Sigmoid colon (tissue), 6 donors: ENCODE measurements at regions not wholly inside any gene's neighbourhood (a gene's known extent, or its start where the extent isn't known, plus 50 kb on each side); places are given as distances from the start of the nearest gene placed in this dataset.

Experiments used
- DNase-seq: peaks from one replicate; pipeline ENCODE4 v3.0.0-alpha.2; 2019
- H3K27ac ChIP-seq, 4 donors: fragments of 200-600 bp; sonication (generic); one replicate each; pipeline ENCODE4 v1.5.1; 2016 to 2019; ENCODE audit warnings: mild to moderate bottlenecking in 1 of 4
- H3K27me3 ChIP-seq, 3 donors: fragments of 200-600 bp; sonication (generic); one replicate each; pipeline ENCODE4 v1.5.1; 2019; ENCODE audit warnings: mild to moderate bottlenecking in 1 of 3
- H3K36me3 ChIP-seq, 4 donors: fragments of 200-600 bp; sonication (generic); one replicate each; pipeline ENCODE4 v1.5.1; 2016 to 2019
- H3K4me1 ChIP-seq, 4 donors: fragments of 200-600 bp; sonication (generic); one replicate each; pipeline ENCODE4 v1.5.1; 2017 to 2019
- H3K4me3 ChIP-seq, 4 donors: fragments of 200-600 bp; sonication (generic); one replicate each; pipeline ENCODE4 v1.5.1; 2017 to 2019; ENCODE audit warnings: mild to moderate bottlenecking in 2 of 4, moderate library complexity in 1 of 4
- H3K9me3 ChIP-seq, 4 donors: fragments of 200-600 bp in 3 of 4; sonication (generic) in 3 of 4; one replicate each; pipeline versions ENCODE4 v1.5.1 to v1.6.1; 2013 to 2019
- EP300 ChIP-seq, 4 donors: sonication (generic); formaldehyde crosslinking; IDR thresholded peaks; one replicate each; pipeline ENCODE4 v1.6.1; 2017; ENCODE audit warnings: antibody characterized with exemption in 4 of 4
- POLR2A ChIP-seq, 2 donors: fragments of 450-650 bp; IDR thresholded peaks; one replicate each; pipeline ENCODE4 v1.6.1; 2016; ENCODE audit warnings: antibody characterized with exemption in 2 of 2, mild to moderate bottlenecking in 2 of 2, moderate library complexity in 2 of 2
- POLR2AphosphoS5 ChIP-seq, 4 donors: sonication (generic); formaldehyde crosslinking; IDR thresholded peaks; one replicate each; pipeline ENCODE4 v1.6.1; 2017; ENCODE audit warnings: antibody characterized with exemption in 4 of 4
- WGBS, 2 donors: extraction: QIAGEN DNeasy Blood & Tissue Kit; methylation state at CpG; one replicate each; pipeline ENCODE4 v1.1.7; 2013; 5-methylcytosine and 5-hydroxymethylcytosine counted together
- intact Hi-C: fragments of 100-400 bp; cut with DNase I; formaldehyde crosslinking; loops from one replicate; pipeline ENCODE4 v1.15.1; 2023
- TF ChIP-seq, protein P1 (sequence below), 4 experiments: fragments of 450-650 bp in 3 of 4; fragments of 200-600 bp in 1 of 4; IDR thresholded peaks; one replicate each; pipeline ENCODE4 v1.5.1; 2016 to 2019; ENCODE audit warnings: antibody characterized with exemption in 4 of 4, mild to moderate bottlenecking in 3 of 4, moderate library complexity in 2 of 4
- donor health status: healthy with polysubstance abuse.
- donor health status: healthy.

DNA sequence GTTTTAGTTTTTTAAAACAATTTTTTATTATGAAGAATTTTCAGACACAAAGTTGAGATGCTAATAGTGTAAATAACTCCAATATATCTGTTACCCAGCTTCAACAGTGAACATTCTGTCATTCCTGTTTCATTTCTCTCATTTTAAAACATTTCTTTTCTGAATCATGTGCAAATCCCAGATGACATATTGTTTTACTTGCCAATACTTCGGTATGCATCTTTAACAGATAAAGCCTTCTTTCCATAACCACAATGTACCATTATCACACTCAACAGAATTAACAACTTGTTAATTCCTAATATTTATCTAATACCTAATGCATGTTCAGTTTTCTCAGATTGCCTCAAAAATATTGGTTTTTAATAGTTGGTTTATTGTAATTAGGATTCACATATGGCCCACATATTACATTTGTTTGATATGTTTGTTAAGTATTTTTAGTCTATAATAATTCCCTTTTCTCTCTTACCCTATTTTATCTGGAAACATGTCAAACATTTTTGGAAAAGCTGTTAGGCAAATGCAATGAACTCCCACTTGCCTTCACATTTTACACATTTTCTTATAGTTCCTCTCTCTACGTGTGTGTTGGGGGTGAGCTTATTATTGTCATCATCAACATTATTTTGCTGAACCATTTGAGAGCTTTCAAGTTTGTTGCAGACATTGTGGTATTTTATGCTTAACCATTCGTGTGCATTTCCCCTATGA is 58.7 kb upstream of the ANKRD55 start:
- no peak overlapping the region for H3K27ac ChIP-seq
- TF ChIP-seq EP300 (IDR thresholded peaks at IDR 0.05) (no peak), POLR2A (IDR thresholded peaks at IDR 0.05) (no peak), POLR2AphosphoS5 (IDR thresholded peaks at IDR 0.05) (no peak)
- TF ChIP-seq, protein P1, sequence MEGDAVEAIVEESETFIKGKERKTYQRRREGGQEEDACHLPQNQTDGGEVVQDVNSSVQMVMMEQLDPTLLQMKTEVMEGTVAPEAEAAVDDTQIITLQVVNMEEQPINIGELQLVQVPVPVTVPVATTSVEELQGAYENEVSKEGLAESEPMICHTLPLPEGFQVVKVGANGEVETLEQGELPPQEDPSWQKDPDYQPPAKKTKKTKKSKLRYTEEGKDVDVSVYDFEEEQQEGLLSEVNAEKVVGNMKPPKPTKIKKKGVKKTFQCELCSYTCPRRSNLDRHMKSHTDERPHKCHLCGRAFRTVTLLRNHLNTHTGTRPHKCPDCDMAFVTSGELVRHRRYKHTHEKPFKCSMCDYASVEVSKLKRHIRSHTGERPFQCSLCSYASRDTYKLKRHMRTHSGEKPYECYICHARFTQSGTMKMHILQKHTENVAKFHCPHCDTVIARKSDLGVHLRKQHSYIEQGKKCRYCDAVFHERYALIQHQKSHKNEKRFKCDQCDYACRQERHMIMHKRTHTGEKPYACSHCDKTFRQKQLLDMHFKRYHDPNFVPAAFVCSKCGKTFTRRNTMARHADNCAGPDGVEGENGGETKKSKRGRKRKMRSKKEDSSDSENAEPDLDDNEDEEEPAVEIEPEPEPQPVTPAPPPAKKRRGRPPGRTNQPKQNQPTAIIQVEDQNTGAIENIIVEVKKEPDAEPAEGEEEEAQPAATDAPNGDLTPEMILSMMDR (IDR thresholded peaks at IDR 0.05): no peak
- 83 to 90% methylated on average over 3 of the region's 3 CpGs for WGBS, 2 donors
- peaks cover 0 to 1% (median 0%) of the 10 kb centered on the region in 4 donors for H3K4me1 ChIP-seq
- no peak overlapping the region for H3K4me3 ChIP-seq
- DNase-seq: no peak
- no peaks in the 10 kb centered on the region for H3K27me3 ChIP-seq
- no peaks in the 10 kb centered on the region for H3K36me3 ChIP-seq
- H3K9me3 ChIP-seq: no peaks in the 10 kb centered on the region
- intact Hi-C loops: no loop called here

DNA sequence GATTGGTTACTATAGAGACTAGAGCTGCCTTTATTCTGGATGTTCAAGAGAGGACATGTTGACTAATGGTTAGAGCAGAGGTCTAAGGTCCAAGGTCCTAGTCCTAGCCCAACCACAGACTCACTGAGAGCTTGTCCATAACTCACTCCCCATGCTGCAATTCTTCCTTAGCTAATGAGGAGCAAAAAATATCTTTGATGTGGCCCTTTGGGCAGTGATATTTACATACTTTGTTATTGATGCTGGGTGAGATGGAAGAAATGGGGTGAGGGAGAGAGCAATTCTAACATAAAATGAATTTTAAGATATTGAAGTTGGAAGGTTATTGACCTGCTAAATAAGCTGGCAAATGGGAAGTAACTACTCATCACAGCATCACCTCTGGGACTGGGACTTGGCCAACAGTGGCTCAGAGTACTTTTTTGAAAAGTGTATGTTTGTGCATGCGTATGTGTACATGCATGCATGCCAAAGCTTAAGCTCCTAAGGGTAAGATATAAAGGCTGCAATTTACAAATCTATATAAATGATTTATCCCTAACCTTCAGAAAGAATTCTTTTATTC is 58.0 kb upstream of the ANKRD55 start:
- no peaks in the 10 kb centered on the region for H3K36me3 ChIP-seq
- intact Hi-C loops: no loop called here
- TF ChIP-seq POLR2AphosphoS5 (IDR thresholded peaks at IDR 0.05) (no peak), EP300 (IDR thresholded peaks at IDR 0.05) (no peak), POLR2A (IDR thresholded peaks at IDR 0.05) (no peak)
- TF ChIP-seq, protein P1 (IDR thresholded peaks at IDR 0.05): no peak
- no peaks in the 10 kb centered on the region for H3K9me3 ChIP-seq
- WGBS, 2 donors: 98% methylated on average over 1 of the region's 1 CpG
- no peak overlapping the region for H3K4me3 ChIP-seq
- peaks cover 0 to 8% (median 3%) of the 10 kb centered on the region in 4 donors for H3K4me1 ChIP-seq
- no peak overlapping the region for H3K27ac ChIP-seq
- DNase-seq: no peak
- no peaks in the 10 kb centered on the region for H3K27me3 ChIP-seq

DNA sequence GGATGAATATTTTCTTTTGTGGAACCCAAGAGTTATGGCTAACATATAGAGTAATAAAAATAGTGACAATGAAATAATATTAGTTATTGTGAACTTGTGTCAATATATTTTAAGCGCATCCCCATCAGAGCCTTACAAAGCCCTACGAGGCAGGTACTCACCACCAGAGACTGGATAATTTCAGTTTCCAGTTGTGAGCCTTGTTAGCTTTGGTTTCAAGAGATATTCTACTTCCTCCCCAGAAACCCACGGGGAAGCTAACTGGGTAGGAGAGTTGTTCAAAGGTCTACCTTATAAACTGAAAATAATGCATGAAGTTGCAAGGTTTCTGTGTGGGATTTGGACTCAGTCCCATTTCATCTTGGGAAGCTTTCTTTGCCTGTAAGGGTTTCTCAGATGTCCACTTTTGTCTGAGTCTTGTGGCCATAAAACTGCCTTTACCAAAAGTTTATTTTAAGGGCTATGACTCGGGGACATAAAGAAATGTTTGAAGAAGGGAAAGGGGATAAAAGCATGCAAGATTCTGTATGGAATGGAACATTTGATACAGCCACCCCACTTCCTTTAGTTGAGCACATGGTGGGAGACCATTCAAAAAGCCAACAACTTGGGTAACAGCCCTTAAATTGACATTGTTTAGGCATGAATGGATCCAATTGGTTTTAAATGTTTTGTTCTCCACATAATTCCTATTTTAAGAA is 57.4 kb upstream of the ANKRD55 start:
- no peak for DNase-seq
- Histone ChIP-seq H3K36me3 (no peaks in the 10 kb centered on the region), H3K4me3 (no peak overlapping the region), H3K27ac (no peak overlapping the region), H3K27me3 (no peaks in the 10 kb centered on the region), H3K9me3 (no peaks in the 10 kb centered on the region), H3K4me1 (peaks cover 0 to 11% (median 4%) of the 10 kb centered on the region in 4 donors)
- intact Hi-C loops: no loop called here
- WGBS, 2 donors: 63% methylated on average over 4 of the region's 4 CpGs
- TF ChIP-seq EP300 (IDR thresholded peaks at IDR 0.05) (no peak), POLR2AphosphoS5 (IDR thresholded peaks at IDR 0.05) (no peak)

DNA sequence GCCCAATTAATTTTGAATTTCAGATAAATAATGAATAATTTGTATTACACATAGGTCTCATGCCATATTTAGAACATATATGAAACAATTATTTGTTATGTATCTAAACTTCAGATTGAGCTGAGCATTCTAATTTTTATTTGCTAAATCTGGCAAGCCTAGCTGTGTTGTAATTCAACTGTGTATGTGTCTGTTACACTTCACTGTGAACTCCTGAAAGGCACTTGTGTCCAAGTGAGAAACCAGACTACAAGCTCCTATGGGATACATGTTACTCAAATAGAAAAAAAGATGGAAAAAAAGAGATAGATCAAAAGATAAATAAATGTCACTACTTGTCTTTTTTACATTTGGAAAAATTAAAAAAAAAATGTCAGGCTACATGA is 56.5 kb upstream of the ANKRD55 start:
- Histone ChIP-seq H3K36me3 (no peaks in the 10 kb centered on the region), H3K4me1 (peaks cover 0 to 20% (median 7%) of the 10 kb centered on the region in 4 donors)
- intact Hi-C loops: no loop called here

More for the DNA sequence above, 56.5 kb upstream of the ANKRD55 start:
- Histone ChIP-seq H3K27me3 (no peaks in the 10 kb centered on the region), H3K9me3 (no peaks in the 10 kb centered on the region), H3K4me3 (no peak overlapping the region), H3K27ac (no peak overlapping the region)
- no peak for DNase-seq
- TF ChIP-seq, protein P1 (IDR thresholded peaks at IDR 0.05): no peak
- TF ChIP-seq EP300 (IDR thresholded peaks at IDR 0.05): no peak
- TF ChIP-seq POLR2AphosphoS5 (IDR thresholded peaks at IDR 0.05): no peak
- no peak for TF ChIP-seq POLR2A (IDR thresholded peaks at IDR 0.05)
